ENCODE measurements at regions not wholly inside any gene's neighbourhood (a gene's known extent, or its start where the extent isn't known, plus 50 kb on each side); places are given as distances from the start of the nearest gene placed in this dataset.

DNA sequence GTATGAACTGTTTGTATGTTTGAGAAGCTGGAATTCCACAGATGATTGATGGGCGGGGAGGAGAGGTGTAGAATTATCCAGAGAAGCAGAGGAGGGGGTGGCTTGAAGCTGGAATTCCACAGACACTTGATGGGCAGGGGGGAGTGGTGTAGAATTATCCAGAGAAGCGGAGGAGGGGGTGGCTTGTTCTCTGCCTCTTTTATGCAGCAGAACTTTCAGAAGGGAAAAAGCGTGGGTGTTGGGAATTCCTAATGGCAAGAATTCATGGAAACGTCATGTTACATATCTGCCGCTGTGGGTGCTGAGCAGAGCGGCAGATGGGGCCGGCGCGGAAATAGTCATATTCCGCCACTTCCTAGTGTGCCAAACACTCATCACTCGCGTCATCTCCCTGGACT is 167.9 kb upstream of the KCNG1 start (continued):
- TF ChIP-seq MIER1 (IDR thresholded peaks at IDR 0.05; ENCODE audit: low read depth) (no peak), ZFP30 (CRISPR knock-in tag; IDR thresholded peaks at IDR 0.05; ENCODE audit: borderline replicate concordance) (no peak), ZFPM2 (CRISPR knock-in tag; IDR thresholded peaks at IDR 0.05) (no peak), MAFF (IDR thresholded peaks at IDR 0.05; ENCODE audit: low read length) (no peak), RBM17 (IDR thresholded peaks at IDR 0.05; ENCODE audit: borderline replicate concordance, low read depth, low read length) (no peak)
- TF ChIP-seq, protein P1, sequence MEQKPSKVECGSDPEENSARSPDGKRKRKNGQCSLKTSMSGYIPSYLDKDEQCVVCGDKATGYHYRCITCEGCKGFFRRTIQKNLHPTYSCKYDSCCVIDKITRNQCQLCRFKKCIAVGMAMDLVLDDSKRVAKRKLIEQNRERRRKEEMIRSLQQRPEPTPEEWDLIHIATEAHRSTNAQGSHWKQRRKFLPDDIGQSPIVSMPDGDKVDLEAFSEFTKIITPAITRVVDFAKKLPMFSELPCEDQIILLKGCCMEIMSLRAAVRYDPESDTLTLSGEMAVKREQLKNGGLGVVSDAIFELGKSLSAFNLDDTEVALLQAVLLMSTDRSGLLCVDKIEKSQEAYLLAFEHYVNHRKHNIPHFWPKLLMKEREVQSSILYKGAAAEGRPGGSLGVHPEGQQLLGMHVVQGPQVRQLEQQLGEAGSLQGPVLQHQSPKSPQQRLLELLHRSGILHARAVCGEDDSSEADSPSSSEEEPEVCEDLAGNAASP (IDR thresholded peaks at IDR 0.05) = no peak
- TF ChIP-seq, protein P2, sequence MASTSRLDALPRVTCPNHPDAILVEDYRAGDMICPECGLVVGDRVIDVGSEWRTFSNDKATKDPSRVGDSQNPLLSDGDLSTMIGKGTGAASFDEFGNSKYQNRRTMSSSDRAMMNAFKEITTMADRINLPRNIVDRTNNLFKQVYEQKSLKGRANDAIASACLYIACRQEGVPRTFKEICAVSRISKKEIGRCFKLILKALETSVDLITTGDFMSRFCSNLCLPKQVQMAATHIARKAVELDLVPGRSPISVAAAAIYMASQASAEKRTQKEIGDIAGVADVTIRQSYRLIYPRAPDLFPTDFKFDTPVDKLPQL (IDR thresholded peaks at IDR 0.05; ENCODE audit: extremely low read depth, insufficient read length) = no peak
- TF ChIP-seq, protein P3, sequence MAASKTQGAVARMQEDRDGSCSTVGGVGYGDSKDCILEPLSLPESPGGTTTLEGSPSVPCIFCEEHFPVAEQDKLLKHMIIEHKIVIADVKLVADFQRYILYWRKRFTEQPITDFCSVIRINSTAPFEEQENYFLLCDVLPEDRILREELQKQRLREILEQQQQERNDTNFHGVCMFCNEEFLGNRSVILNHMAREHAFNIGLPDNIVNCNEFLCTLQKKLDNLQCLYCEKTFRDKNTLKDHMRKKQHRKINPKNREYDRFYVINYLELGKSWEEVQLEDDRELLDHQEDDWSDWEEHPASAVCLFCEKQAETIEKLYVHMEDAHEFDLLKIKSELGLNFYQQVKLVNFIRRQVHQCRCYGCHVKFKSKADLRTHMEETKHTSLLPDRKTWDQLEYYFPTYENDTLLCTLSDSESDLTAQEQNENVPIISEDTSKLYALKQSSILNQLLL (CRISPR knock-in tag; IDR thresholded peaks at IDR 0.05; ENCODE audit: borderline replicate concordance) = no peak
- TF ChIP-seq, protein P4, sequence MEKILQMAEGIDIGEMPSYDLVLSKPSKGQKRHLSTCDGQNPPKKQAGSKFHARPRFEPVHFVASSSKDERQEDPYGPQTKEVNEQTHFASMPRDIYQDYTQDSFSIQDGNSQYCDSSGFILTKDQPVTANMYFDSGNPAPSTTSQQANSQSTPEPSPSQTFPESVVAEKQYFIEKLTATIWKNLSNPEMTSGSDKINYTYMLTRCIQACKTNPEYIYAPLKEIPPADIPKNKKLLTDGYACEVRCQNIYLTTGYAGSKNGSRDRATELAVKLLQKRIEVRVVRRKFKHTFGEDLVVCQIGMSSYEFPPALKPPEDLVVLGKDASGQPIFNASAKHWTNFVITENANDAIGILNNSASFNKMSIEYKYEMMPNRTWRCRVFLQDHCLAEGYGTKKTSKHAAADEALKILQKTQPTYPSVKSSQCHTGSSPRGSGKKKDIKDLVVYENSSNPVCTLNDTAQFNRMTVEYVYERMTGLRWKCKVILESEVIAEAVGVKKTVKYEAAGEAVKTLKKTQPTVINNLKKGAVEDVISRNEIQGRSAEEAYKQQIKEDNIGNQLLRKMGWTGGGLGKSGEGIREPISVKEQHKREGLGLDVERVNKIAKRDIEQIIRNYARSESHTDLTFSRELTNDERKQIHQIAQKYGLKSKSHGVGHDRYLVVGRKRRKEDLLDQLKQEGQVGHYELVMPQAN (IDR thresholded peaks at IDR 0.05; ENCODE audit: borderline replicate concordance) = no peak

Measured in K562 (cell line).